CD4-positive, alpha-beta T cell (primary cell): ENCODE measurements at regions not wholly inside any gene's neighbourhood (a gene's known extent, or its start where the extent isn't known, plus 50 kb on each side); places are given as distances from the start of the nearest gene placed in this dataset.

Experiments
- ATAC-seq: fragments of 200-7000 bp; cut with Tn5 transposase; one replicate; pipeline ENCODE4 v1.10.0; 2022; ENCODE audit warnings: mild to moderate bottlenecking; ENCODE audit not compliant: poor library complexity
- CTCF ChIA-PET: fragments of 350-600 bp; sonication (Branson Sonifier 250); formaldehyde crosslinking; loops from one replicate; lab custom pipeline; 2021; ENCODE audit warnings: antibody characterized with exemption, inconsistent platforms; lab: Charles Lee
- POLR2A ChIA-PET: fragments of 350-600 bp; sonication (Branson Sonifier 250); formaldehyde crosslinking; loops from one replicate; lab custom pipeline; 2021; ENCODE audit warnings: antibody characterized with exemption, inconsistent platforms; lab: Charles Lee
- DNase-seq, 14 experiments: peaks; one replicate each; pipeline ENCODE4 v3.0.0-alpha.2; 2013 to 2020; ENCODE audit warnings: mixed read lengths in 2 of 14
- H3K27ac ChIP-seq, 2 donors: one replicate each; pipeline versions ENCODE4 v1.5.1 to v1.7.0; 2013; ENCODE audit warnings: low read length in 2 of 2, low read depth in 1 of 2, mild to moderate bottlenecking in 1 of 2
- H3K27me3 ChIP-seq, 2 experiments: 1 replicate in 1 of 2; 2 replicates in 1 of 2; pipeline versions ENCODE4 v1.6.1 to v1.7.0; 2013; ENCODE audit warnings: low read length in 2 of 2, control low read depth in 1 of 2, mild to moderate bottlenecking in 1 of 2, moderate library complexity in 1 of 2; ENCODE audit not compliant: insufficient read depth in 2 of 2, control insufficient read depth in 1 of 2
- H3K36me3 ChIP-seq: one replicate; pipeline ENCODE4 v1.6.1; 2013; ENCODE audit warnings: low read length, control low read depth; ENCODE audit not compliant: insufficient read depth
- H3K4me1 ChIP-seq: one replicate; pipeline ENCODE4 v1.6.1; 2013; ENCODE audit warnings: low read length, control low read depth; ENCODE audit not compliant: insufficient read depth
- H3K4me3 ChIP-seq: one replicate; pipeline ENCODE4 v1.5.1; 2013; ENCODE audit warnings: mild to moderate bottlenecking, low read length, moderate library complexity
- H3K9me3 ChIP-seq, 2 experiments: 1 replicate in 1 of 2; 2 replicates in 1 of 2; pipeline versions ENCODE4 v1.6.1 to v1.7.0; 2013; ENCODE audit warnings: low read length in 2 of 2, mild to moderate bottlenecking in 2 of 2, control low read depth in 1 of 2, moderate library complexity in 1 of 2; ENCODE audit not compliant: control insufficient read depth in 1 of 2, insufficient read depth in 1 of 2
- H3K27ac Mint-ChIP-seq: one replicate; pipeline ENCODE4 v1.8.0; 2020; ENCODE audit warnings: mixed read lengths
- H3K27me3 Mint-ChIP-seq: one replicate; pipeline ENCODE4 v1.8.0; 2021; ENCODE audit warnings: mixed read lengths
- H3K36me3 Mint-ChIP-seq: one replicate; pipeline ENCODE4 v1.8.0; 2021; ENCODE audit warnings: low read depth, mixed read lengths
- H3K4me1 Mint-ChIP-seq: one replicate; pipeline ENCODE4 v1.8.0; 2021; ENCODE audit warnings: low read depth, mixed read lengths
- H3K4me3 Mint-ChIP-seq: one replicate; pipeline ENCODE4 v1.8.0; 2020; ENCODE audit warnings: mild to moderate bottlenecking, mixed read lengths
- H3K9me3 Mint-ChIP-seq: one replicate; pipeline ENCODE4 v1.8.0; 2020; ENCODE audit warnings: mixed read lengths
- intact Hi-C, 2 experiments: fragments of 100-400 bp; cut with DNase I in 1 of 2; cut with micrococcal nuclease in 1 of 2; formaldehyde crosslinking; loops; one replicate each; pipeline versions ENCODE4 v1.15.1 to v1.9.0; 2023 to 2025; cut with DNase I, micrococcal nuclease
- TF ChIP-seq, protein P1 (sequence below): fragments of 200-600 bp; IDR thresholded peaks from one replicate; pipeline ENCODE4 v1.8.0; 2022; ENCODE audit warnings: antibody characterized with exemption, mild to moderate bottlenecking

DNA sequence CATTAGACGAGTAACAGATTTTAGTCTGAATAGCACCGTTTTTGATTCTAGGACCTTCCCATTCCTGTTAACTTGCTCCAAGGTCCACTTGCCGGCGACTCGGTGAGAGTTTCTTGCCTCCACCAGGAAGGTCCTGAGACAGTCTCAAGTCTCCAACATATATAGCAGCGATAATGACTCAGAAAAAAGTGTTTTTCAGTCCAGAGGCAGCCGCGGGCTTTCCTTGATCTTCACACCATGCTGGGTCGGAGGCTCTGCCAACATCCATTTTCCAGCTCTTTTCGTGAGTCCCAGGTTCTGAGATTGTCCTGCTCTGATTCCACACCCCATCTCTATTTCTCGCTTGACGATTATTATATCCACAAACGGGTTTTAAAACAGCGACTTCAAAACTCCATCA, 170.5 kb downstream of the GPX5 start:
- DNase-seq (no peak), ATAC-seq (no peak)
- H3K9me3 ChIP-seq: peaks cover 0 to 14% of the 10 kb centered on the region in 2 experiments
- no peaks in the 10 kb centered on the region for H3K36me3 ChIP-seq
- H3K27me3 Mint-ChIP-seq: peaks cover 96% of the 10 kb centered on the region
- no peaks in the 10 kb centered on the region for H3K36me3 Mint-ChIP-seq
- intact Hi-C loops: no loop called here
- H3K4me3 ChIP-seq: no peak overlapping the region
- CTCF ChIA-PET: no interaction called here
- H3K4me3 Mint-ChIP-seq: no peak overlapping the region
- peaks cover 7% of the 10 kb centered on the region for H3K4me1 Mint-ChIP-seq
- no peak overlapping the region for H3K27ac Mint-ChIP-seq
- H3K4me1 ChIP-seq: no peaks in the 10 kb centered on the region
- H3K27me3 ChIP-seq: peaks cover 64 to 76% of the 10 kb centered on the region in 2 experiments
- no peak overlapping the region for H3K27ac ChIP-seq
- H3K9me3 Mint-ChIP-seq: no peaks in the 10 kb centered on the region
- POLR2A ChIA-PET: no interaction called here
- TF ChIP-seq, protein P1, sequence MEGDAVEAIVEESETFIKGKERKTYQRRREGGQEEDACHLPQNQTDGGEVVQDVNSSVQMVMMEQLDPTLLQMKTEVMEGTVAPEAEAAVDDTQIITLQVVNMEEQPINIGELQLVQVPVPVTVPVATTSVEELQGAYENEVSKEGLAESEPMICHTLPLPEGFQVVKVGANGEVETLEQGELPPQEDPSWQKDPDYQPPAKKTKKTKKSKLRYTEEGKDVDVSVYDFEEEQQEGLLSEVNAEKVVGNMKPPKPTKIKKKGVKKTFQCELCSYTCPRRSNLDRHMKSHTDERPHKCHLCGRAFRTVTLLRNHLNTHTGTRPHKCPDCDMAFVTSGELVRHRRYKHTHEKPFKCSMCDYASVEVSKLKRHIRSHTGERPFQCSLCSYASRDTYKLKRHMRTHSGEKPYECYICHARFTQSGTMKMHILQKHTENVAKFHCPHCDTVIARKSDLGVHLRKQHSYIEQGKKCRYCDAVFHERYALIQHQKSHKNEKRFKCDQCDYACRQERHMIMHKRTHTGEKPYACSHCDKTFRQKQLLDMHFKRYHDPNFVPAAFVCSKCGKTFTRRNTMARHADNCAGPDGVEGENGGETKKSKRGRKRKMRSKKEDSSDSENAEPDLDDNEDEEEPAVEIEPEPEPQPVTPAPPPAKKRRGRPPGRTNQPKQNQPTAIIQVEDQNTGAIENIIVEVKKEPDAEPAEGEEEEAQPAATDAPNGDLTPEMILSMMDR: no peak

DNA sequence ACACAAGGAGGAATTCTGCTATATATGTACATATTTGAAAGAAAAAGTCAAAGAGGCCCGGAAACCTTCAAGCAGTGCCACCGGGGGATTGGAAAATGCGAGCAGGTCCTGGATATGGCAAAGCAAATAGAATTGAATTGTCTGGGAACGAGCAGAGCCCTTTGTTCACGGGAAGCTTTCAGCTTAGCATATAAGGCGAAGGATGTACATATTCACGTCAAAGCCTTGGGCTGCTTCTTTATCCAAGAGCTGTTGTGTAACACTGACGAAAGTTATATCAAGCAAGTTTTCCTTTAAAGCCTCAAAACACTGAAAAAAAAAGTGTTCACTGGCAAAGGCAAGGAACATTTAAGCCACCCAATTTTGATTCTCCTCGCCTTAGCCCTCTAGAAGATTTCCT, 171.0 kb downstream of the GPX5 start:
- no peak overlapping the region for H3K4me3 ChIP-seq
- H3K36me3 Mint-ChIP-seq: no peaks in the 10 kb centered on the region
- ChIA-PET CTCF (no interaction called here), POLR2A (no interaction called here)
- no peak for ATAC-seq
- no peak for DNase-seq
- peaks cover 66 to 80% of the 10 kb centered on the region in 2 experiments for H3K27me3 ChIP-seq
- intact Hi-C loops: no loop called here
- no peak overlapping the region for H3K27ac Mint-ChIP-seq
- peaks cover 96% of the 10 kb centered on the region for H3K27me3 Mint-ChIP-seq
- peaks cover 0 to 14% of the 10 kb centered on the region in 2 experiments for H3K9me3 ChIP-seq
- H3K4me1 ChIP-seq: no peaks in the 10 kb centered on the region
- TF ChIP-seq, protein P1: no peak
- H3K9me3 Mint-ChIP-seq: no peaks in the 10 kb centered on the region
- no peaks in the 10 kb centered on the region for H3K36me3 ChIP-seq
- peaks cover 7% of the 10 kb centered on the region for H3K4me1 Mint-ChIP-seq
- no peak overlapping the region for H3K4me3 Mint-ChIP-seq
- H3K27ac ChIP-seq: no peak overlapping the region

DNA sequence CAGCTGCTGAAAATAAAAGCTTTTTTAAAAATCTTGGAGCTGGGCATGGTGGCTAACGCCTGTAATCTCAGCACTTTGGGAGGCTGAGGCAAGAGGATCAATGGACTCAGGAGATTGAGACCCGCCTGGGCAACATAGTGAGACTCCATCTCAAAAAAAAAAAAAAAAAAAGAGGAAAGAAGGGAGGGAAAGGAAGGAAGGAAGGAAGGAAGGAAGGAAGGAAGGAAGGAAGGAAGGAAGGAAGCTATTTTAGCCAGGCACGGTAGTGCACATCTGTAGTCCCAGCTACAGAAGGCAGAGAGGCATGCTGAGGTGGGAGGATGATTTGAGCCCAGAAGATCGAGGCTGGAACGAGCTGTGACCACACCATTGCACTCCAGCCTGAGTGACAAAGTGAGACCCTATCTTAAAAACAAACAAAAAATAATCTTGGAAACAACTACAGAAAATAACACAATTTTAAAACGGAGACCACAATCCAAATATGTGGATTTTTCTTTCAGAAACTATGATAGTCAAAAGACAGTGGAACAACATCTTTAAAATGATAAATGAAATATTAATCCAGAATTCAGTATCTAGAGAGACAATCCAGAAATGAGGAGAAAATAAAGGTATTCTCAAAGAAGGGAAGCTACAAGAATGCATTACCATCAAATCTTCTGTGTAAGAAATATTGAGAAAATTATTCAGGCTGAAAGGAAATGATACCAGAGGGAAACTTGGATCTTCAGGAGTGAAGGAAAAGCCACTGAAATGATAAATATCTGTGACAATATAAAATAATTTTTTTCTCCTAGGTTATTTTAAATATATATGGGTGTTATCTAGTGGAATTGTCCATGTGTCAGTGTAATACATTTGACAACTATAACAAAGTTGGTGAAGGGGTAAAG, 182.0 kb downstream of the GPX5 start:
- peaks cover 92% of the 10 kb centered on the region for H3K27me3 Mint-ChIP-seq
- peaks cover 20% of the 10 kb centered on the region for H3K9me3 Mint-ChIP-seq
- intact Hi-C loops: no loop called here
- TF ChIP-seq, protein P1: no peak
- Histone ChIP-seq H3K9me3 (peaks cover 27 to 38% of the 10 kb centered on the region in 2 experiments), H3K27me3 (peaks cover 29 to 58% of the 10 kb centered on the region in 2 experiments), H3K4me1 (peaks cover 4% of the 10 kb centered on the region), H3K27ac (no peak overlapping the region), H3K4me3 (no peak overlapping the region), H3K36me3 (no peaks in the 10 kb centered on the region)
- ChIA-PET POLR2A (no interaction called here), CTCF (no interaction called here)
- H3K27ac Mint-ChIP-seq: no peak overlapping the region
- peaks cover 7% of the 10 kb centered on the region for H3K4me1 Mint-ChIP-seq
- DNase-seq (no peak), ATAC-seq (no peak)
- peaks cover 15% of the 10 kb centered on the region for H3K36me3 Mint-ChIP-seq
- H3K4me3 Mint-ChIP-seq: no peak overlapping the region
